ENCODE measurements at regions not wholly inside any gene's neighbourhood (a gene's known extent, or its start where the extent isn't known, plus 50 kb on each side); places are given as distances from the start of the nearest gene placed in this dataset.

DNA sequence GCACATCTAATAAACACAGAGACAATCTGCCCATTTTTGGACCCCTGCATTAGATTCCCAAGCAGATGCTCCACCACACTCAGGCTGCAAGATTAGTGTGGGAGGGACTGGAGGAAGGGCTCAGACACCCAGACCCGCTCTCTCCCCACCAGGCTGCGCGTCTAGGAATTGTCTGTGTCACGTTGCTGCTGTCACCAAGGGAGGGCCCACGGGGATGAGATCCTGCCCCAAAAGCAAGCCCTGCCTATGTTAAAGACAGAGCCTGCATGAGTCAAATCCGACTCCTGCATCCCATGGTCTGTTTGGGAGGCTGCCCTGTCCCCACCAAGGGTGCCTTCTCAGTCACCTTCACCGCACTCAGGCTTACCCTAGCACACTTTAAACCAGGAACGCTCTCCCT, 114.4 kb upstream of the ZNF507 start:
- no peak for DNase-seq (ENCODE audit: low read depth in 1 of 2, low spot score in 1 of 2)

DNA sequence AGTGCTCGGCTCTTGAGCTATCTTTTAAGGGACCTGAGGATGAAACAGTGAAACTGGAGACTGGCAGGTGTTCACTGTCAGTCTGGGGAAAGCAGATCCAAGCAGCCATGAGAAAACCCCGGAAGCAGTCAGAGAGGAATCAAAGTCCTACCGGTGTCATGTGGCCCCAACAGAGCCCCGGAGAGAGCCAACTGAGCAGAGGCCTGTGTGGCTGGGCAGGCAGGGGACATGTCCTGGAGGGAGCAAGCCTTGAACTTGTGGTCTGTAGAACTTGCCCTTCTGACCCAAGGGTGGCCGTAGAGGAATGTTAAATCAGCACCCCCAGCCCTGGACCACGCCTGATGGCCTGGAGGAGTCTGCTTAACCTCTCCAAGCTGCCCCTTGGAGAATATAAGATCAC, 113.7 kb upstream of the ZNF507 start:
- no peak for DNase-seq (ENCODE audit: low read depth in 1 of 2, low spot score in 1 of 2)

DNA sequence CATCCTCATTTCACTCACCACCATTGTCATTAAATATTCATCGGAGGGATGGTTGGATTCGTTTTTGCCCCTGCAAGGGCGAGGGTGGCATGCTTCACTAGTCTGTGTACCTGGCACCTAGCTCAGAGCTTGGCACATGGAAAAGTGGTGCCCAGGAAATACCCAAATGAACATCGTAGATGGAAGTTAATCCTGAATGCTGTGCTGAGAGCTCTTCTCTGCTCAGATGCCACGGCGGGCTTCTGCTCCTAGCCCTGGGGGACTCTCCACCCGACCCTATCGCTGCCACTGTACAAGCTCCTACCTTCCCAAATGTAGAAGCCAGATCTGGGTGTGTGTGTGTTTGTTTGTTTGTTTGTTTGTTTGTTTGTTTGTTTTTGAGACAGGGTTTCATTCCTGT, 113.0 kb upstream of the ZNF507 start:
- no peak for DNase-seq (ENCODE audit: low read depth in 1 of 2, low spot score in 1 of 2)

DNA sequence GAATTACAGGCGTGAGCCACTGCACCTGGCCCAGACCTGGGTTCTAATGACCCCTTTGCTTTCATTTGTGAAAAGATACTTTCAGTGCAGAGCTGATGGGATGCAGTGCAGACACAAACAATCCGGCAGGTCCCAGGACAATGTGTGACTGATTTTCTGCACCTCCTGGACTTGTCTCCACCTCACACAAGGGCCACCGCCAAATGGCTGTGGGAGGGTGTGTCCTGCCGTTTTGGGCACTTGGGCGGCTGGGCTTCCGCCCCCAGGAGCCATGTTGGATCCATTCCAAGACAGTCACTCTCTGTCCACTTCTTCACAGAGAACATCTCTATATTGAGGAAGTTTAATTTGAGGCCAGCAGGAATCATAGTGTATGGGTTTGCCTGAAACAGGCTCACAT, 112.3 kb upstream of the ZNF507 start:
- DNase-seq (ENCODE audit: low read depth in 1 of 2, low spot score in 1 of 2) = no peak

DNA sequence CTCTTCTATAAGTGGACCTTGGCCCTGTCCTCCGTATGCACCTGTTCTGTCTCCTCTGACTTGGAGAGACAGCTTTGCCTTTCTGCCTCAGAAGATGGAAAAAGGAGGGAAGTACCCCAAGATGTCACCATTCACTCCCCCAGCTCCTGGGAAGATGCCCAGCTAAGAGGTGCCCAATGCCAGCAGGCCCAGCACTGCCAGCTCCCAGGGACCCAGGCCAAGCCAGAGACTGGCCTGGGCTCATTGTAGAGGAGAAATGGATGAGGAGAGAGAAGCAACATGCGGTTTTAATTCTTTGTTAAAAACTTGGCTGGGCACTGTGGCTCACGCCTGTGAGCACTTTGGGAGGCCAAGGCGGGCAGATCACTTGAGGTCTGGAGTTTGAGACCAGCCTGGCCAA, 111.5 kb upstream of the ZNF507 start:
- no peak for DNase-seq (ENCODE audit: low read depth in 1 of 2, low spot score in 1 of 2)

DNA sequence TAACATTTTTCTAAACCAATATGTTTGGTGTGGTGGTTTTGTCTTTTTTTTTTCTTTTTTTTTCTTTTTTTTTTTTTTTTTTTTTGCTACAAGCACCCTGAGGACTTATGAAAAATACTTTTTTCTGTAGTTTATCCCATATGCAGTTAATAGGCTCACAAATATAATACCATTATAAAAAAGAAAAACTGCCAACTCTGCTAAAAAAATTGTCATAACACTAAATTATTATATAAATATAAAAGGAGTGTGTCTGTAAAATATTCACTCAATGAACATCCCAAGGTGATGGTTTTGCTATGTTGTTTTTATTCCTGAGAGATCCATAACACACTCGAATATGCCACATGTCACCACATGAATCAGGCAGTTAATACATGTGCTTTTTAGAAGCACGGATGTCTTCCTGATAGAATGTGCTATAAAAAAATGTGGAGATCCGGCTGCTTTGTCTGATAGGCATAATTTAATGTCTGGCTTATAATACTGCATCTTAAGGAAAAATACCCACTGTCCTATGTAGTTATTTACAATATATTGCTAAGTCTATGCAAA, 110.7 kb upstream of the ZNF507 start:
- DNase-seq (ENCODE audit: low read depth in 1 of 2, low spot score in 1 of 2) = no peak

DNA sequence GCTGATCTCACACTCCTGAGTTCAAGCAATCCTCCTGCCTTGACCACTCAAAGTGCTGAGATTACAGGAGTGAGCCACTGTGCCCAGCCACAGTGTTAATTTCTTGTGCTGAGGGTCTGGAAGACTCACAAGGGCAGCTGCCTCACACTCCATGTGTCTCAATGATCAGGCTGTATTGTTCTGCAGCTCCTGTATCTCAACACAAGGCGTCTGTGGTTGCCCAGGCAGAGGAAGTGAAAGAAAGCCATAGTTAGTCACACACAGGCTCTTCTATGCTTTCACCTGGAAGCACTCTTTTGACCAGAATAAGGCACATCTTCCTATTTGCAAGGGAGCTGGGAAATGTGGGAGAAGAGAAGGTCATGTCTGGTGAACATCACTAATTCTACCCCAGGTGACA, 107.3 kb upstream of the ZNF507 start:
- no peak for DNase-seq (ENCODE audit: low read depth in 1 of 2, low spot score in 1 of 2)

DNA sequence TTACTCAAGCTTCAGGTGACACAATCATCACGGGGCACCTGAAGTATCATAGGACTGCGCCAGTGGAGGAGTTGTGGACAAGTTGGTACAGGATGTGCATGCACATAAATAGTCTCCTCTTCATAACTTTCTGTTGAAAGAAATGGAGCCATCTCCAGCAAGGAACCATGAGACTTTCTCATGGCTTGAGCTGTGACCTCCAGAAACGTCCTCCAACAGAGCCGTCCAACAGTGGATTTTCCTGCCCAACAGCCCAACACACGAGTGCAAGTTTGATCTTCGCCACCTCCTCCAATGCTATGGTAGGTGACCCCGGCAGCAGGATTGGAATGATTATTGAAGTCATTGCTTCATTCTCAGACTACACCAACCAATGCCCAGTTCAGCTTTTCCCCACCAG, 105.1 kb upstream of the ZNF507 start:
- DNase-seq (ENCODE audit: low read depth in 1 of 2, low spot score in 1 of 2) = no peak

DNA sequence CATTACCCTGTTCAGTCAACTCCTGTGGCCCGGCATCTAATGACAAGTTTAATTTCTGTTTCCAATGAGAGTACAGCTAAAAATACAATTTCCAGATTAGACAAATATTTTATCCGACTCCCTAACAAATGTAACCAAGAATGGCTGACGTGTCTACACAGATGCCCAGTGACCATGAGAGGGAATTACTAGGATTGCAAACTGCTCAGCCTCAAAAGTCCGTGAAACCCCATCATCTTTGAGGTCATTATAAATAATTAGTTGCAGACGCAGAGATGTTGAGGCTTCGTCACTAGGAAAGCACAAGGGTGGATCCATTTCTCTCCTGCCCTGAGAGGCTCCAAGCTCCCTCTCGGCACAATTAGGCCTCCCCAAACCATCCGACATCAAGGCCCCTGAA, 104.1 kb upstream of the ZNF507 start:
- DNase-seq (ENCODE audit: low read depth in 1 of 2, low spot score in 1 of 2) = no peak

DNA sequence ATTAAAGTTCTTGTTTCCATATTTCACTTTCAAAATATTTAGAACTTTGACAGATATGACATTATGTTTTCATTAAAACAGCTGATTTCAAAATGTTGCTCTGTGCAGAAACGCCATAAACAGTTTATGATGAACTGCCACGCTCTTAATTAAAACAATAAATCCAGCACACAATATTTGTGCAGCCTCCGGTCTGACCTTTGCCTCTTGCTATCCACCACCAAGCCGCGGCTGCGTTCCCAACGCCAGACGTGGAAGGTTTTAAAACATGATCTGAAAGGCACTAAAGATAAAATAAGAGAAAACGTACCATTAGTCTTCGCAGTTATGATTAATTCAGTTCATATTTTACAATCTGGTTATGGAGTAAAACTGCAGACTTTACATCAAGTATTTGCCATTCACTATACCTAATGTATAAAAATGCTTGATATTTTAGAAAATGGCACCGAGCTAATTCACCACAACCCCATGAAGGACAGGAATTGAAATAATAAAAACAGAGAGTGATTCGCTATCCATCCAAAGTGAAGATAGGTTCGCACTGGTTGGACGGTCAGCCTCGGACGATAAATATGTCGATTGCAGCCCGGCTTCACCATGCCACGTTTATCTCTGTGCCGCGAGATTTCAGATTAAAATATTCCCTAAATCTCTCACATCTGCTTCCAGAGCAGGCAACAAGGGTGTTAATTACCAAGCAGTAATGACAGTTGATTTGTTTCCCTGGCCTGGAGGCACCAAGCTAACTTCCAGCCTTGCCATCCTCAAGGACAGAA, 103.3 kb upstream of the ZNF507 start:
- DNase-seq (ENCODE audit: low read depth in 1 of 2, low spot score in 1 of 2) = no peak

DNA sequence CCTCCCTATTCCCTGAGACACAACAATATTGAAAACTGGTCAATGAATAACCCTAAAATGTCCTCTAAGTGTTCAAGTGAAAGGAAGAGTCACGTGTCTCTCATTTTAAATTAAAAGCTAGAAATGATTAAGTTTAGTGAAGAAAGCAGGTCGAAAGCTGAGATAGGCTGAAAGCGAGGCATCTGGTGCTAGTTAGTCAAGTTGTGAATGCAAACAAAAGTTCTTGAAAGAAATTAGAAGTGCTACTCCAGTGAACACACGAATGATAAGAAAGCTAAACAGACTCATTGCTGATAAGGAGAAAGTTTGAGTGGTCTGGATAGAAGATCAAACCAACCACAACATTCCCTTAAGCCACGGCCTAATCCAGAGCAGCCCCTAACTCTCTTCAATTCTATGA, 99.4 kb upstream of the ZNF507 start:
- DNase-seq (ENCODE audit: low read depth in 1 of 2, low spot score in 1 of 2) = no peak

DNA sequence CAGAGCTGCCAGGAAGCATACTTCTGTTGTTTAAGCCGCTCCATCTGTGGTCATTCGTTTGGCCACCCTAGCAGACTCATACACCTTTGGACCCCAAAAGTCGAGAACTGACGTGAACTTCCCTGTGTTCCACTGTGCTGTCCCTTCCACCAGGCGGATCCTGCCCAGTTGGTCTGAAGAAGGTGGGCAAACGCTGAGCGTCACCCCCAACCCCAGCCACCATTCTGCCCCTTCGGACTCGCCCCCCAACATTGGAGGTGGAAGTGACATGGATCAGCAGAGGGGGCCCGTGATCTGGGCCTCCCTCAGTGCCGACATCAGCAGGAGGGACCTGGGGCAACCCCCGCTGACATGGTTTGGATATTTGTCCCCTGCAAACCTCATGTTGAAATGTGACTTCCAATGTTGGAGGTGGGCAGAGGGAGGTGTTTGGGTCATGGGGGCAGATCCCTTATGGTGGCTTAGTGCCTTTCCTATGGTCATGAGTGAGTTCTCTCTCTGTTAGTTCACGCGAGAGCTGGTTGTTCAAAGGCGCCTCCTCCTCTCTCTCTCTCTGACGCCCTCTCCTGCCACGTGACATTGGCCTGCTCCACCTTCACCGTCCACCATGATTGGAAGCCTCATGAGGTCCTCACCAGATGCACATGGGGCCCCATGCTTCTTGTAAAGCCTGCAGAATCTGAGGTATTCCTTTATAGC, 93.6 kb upstream of the ZNF507 start:
- DNase-seq (ENCODE audit: low read depth in 1 of 2, low spot score in 1 of 2) = no peak

DNA sequence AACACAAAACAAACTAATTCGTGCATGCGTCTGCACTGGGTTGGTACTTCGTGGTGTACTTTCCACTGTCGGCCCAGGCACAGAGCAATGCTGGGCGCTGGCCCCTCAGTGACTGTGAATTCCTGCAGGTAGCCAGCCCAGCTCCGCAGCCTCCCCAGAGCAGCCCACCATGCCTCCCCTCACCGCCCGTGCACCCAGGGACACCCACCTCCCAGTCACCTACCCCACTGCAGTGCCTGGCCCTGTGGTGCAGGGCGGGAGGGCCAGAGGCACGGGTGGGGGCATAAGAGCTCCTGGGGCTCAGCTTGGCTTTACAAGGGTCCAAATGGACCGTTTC, 93.1 kb upstream of the ZNF507 start:
- no peak for DNase-seq (ENCODE audit: low read depth in 1 of 2, low spot score in 1 of 2)

DNA sequence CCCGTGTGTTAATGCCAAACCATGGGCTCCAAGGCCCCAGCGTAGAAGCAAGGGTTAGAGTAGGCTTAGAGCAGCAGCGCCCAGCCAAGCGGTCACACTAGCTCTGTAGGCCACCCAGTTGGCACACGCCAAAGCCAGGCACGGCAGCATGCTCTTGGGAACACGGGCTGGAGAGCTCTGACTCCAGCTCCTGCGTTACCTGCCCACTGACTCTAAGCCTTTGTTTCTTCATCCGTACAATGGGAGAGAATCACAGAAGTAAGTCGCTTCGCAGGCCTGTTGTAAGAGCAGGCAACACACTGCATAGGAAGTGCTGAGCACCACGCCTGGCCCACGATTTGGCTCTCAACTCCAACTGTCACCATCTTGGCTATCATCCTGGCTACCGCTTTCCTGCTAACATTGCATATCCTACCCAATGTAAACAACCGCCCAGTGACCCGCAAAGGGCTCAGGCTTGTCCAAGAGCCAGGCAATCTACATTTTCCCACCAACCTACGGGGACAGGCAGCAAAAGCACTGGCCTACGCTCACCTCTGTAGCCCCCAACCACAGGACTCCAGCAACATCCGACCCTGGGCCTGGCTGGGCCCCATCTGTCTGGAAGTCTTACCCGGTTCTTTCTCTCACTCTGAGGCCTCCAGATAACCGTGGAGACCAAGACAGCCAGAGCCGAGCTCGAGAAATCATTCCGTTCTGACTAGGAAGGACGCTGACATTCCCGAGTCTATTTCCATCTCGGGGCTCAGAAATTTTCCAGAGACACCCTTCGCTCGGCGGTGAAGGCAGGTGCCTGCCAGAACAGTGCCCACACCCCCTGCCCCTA, 91.5 kb upstream of the ZNF507 start:
- DNase-seq (ENCODE audit: low read depth in 1 of 2, low spot score in 1 of 2) = no peak

DNA sequence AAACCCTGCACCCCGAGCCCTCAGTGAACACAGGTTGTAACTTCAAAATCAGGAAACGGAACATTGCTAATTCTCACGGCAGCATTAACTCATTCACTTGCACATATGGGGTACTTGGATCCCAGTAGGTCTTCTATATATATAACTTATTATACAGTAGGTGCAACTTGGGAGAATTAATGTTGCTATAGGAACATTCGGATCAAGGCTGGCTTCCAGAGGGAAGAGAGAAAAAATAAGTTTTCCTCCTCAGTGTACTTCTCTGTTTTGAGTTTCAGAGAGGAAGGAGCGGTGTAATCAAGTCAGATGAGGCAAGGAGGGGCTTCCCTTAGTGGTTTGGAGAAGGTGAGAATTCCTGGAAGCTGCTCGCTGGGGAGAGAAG, 90.9 kb upstream of the ZNF507 start:
- no peak for DNase-seq (ENCODE audit: low read depth in 1 of 2, low spot score in 1 of 2)

DNA sequence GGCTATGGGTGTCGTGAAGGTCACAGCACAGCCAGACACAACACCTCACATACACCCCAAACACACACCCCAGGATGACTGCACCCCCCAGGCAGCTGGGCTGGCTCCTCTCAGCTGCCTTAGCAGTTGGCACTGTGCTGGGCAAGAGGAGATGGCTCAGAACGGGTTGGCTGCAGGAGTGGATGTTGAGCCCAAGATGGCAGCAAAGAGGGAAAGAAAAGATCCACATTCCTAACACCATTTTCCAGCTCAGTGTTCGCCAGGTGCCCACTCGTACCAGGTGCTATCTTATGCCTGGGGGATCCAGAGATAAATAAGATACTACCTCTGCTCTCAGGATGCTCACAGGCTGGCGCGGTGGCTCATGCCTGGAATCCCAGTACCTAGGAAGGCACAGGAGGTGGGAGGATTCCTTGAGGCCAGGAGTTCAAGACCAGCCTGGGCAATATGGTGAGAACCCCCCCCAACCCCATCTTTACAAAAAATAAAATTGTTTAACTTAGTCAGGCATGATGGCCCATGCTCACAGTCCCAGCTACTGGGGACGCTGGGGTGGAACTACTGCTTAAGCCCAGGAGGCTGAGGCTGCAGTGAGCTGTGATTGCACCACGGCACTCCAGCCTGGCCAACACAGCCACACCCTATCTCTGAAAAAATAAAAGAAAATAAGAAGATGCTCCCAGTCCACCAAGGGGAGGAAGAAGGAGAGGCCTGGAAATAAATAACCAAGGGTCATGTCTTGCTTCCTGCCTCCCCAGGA, 89.7 kb upstream of the ZNF507 start:
- DNase-seq (ENCODE audit: low read depth in 1 of 2, low spot score in 1 of 2) = no peak

DNA sequence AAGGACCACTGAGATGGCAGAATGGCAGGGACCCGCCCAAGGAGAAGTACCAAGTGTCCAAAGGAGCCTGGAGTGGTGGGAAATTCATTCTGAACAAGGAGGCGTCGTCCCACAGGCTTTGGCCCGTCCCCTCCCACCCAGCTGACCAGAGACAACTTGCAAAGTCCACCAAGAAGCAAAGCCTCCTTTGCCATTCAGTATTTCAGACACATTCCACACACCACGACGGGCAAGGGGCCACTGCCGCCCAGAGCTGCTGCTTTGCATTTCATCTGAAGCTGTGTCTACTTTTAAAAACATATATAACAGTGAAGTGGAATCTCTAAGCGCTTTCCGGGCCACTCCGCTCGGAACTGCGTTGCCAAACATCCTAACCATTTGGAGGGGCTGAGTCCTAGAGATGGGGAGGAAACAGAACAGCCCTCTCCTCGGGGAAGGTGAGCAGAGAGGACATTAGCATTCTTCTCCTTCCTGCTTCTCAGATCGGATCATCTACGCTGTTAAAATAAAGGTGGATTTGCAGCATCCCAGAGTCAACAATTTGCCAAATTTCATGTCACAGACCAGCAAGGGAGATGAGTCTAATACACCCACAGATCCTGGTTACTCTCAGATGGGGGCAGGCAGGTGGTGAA, 89.0 kb upstream of the ZNF507 start:
- DNase-seq (ENCODE audit: low read depth in 1 of 2, low spot score in 1 of 2) = no peak

DNA sequence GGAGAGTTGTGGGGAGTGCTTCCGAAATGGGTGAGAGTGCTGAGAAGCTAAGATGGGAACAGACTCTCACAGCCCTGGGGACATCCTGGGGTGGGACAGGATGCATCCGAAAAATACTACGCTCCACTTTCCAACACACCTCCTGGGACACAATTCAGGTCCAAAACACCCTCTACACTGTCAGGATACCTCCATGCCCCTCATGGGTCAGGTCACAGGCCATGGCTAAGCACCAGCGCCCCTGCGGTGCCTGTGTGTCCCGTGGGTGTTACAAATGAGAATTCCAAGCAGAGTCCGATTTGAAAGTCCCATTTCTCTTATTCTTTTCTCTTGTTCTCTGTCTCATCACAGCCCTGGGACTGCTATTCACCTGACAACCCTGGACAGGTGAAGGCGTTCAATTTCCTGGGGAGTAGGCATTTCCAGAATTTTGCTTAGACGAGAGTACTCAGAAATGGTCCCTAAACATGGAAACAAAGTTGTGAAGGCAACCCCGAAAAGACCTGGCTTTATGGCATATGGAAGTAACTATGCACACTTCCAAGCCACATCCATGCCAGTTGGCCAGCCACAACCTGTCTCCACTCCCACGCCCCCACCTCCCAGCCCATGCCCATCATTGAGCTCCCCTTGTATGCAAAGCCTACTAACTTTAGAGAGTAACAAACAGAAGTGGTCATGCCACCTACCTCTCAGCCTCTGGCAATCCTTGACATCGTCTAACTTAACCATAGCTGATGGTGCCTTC, 87.9 kb upstream of the ZNF507 start:
- no peak for DNase-seq (ENCODE audit: low read depth in 1 of 2, low spot score in 1 of 2)

DNA sequence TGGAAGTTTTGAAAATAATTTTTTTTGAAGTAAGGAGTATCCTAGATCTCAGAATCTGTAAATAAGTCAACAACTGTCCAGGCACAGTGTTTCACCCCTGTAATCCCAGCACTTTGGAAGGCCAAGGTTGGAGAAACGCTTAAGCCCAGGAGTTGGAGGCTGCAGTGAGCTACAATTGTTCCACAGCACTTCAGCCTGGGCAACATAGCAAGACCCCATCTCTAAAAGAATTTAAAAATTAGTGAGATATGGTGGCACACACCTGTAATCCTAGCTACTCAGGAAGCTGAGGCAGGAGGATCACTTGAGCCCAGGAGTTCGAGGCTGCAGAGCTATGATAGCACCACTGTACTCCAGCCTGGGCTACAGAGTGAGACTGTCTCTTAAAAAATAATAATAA, 87.2 kb upstream of the ZNF507 start:
- DNase-seq (ENCODE audit: low read depth in 1 of 2, low spot score in 1 of 2) = no peak

DNA sequence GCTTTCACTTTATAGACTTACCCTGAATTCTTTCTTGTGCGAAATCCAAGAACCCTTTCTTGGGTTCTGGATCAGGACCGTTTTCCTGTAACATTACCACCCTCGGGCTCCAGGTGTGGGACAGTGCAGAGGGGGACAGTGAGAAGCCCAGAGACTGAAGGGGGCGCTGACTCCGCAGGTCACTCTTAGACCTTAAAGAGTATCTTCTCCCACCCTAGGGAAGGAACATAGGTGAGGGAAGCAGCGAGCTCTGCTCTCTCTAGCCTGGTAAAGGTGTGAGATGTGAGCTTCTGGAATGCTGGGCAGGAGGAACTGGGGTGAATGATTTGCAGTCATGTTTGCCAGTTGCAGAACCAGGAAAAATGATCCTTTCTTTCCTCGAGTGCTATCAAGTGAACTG, 80.8 kb upstream of the ZNF507 start:
- no peak for DNase-seq (ENCODE audit: low read depth in 1 of 2, low spot score in 1 of 2)

All from stimulated activated CD4-positive, alpha-beta T cell treated with anti-CD3 and anti-CD28 coated beads, Interleukin-15, amount 100 ng/mL, for 1 hour (primary cell).